ENCODE measurements at regions not wholly inside any gene's neighbourhood (a gene's known extent, or its start where the extent isn't known, plus 50 kb on each side); places are given as distances from the start of the nearest gene placed in this dataset.
"Not testable (repeated sequence)": the region's sequence is repeated elsewhere in the genome, so short reads cannot be mapped to it uniquely, and the experiment has no call there.

- no peak for DNase-seq
Measured at GRCh38 chr3:137641879-137642704, 122.0 kb upstream of the SOX14 start.

- DNase-seq: no peak
Measured at GRCh38 chr3:137642831-137643230, 121.3 kb upstream of the SOX14 start.

- DNase-seq: no peak
Measured at GRCh38 chr3:137647179-137647578, 116.9 kb upstream of the SOX14 start.

- DNase-seq: no peak
Measured at GRCh38 chr3:137669519-137670060, 94.5 kb upstream of the SOX14 start.

GRCh38 chr3:137687181-137687879, 76.8 kb upstream of the SOX14 start:
- no peak for DNase-seq

GRCh38 chr3:137692803-137693431, 71.2 kb upstream of the SOX14 start:
- DNase-seq: no peak

- DNase-seq: no peak
Measured at GRCh38 chr3:137693791-137694190, 70.3 kb upstream of the SOX14 start.

GRCh38 chr3:137694836-137695235, 69.3 kb upstream of the SOX14 start:
- DNase-seq: no peak

- no peak for DNase-seq
Measured at GRCh38 chr3:137695351-137695750, 68.8 kb upstream of the SOX14 start.

GRCh38 chr3:137709011-137709601, 55.0 kb upstream of the SOX14 start:
- DNase-seq: no peak

GRCh38 chr3:137713965-137714364, 50.1 kb upstream of the SOX14 start:
- DNase-seq: not testable (repeated sequence)
